Esophagus squamous epithelium (tissue), 4 donors: ENCODE measurements at regions not wholly inside any gene's neighbourhood (a gene's known extent, or its start where the extent isn't known, plus 50 kb on each side); places are given as distances from the start of the nearest gene placed in this dataset.

Experiments
- POLR2A ChIP-seq, 4 donors: fragments of 450-650 bp; IDR thresholded peaks; one replicate each; pipeline ENCODE4 v1.6.1; 2017; ENCODE audit warnings: antibody characterized with exemption in 4 of 4, mild to moderate bottlenecking in 4 of 4, moderate library complexity in 3 of 4
- TF ChIP-seq, protein P1 (sequence below), 6 experiments: fragments of 450-650 bp in 4 of 6; fragments of 200-600 bp in 2 of 6; sonication (generic) in 2 of 6; IDR thresholded peaks; one replicate each; pipeline ENCODE4 v1.5.1; 2016 to 2019; ENCODE audit warnings: antibody characterized with exemption in 6 of 6, mild to moderate bottlenecking in 4 of 6, moderate library complexity in 4 of 6

DNA sequence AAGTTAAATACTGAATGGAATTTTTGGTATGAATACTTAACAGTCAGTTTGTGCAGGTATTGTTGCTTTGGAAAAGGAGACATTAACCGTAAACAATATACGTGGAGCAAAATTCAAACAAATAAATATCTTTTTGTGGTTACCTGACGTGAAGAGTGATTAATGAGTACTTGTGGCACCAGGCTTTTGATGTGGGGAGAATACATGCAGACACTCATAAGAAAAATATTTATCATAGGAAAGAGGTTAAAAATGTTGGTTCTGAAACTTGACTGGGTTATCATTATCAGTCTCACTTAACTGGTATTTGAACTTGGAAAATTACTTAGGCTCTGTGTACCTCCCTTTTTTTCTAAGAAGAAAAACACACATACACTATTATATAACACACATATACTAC is 136.4 kb upstream of the NDST4 start:
- TF ChIP-seq, protein P1, sequence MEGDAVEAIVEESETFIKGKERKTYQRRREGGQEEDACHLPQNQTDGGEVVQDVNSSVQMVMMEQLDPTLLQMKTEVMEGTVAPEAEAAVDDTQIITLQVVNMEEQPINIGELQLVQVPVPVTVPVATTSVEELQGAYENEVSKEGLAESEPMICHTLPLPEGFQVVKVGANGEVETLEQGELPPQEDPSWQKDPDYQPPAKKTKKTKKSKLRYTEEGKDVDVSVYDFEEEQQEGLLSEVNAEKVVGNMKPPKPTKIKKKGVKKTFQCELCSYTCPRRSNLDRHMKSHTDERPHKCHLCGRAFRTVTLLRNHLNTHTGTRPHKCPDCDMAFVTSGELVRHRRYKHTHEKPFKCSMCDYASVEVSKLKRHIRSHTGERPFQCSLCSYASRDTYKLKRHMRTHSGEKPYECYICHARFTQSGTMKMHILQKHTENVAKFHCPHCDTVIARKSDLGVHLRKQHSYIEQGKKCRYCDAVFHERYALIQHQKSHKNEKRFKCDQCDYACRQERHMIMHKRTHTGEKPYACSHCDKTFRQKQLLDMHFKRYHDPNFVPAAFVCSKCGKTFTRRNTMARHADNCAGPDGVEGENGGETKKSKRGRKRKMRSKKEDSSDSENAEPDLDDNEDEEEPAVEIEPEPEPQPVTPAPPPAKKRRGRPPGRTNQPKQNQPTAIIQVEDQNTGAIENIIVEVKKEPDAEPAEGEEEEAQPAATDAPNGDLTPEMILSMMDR (IDR thresholded peaks at IDR 0.05): no peak
- TF ChIP-seq POLR2A (IDR thresholded peaks at IDR 0.05): no peak
